ENCODE measurements at regions not wholly inside any gene's neighbourhood (a gene's known extent, or its start where the extent isn't known, plus 50 kb on each side); places are given as distances from the start of the nearest gene placed in this dataset.

- WGBS, 3 donors: 77 to 87% (median 86%) methylated on average over 1 of the region's 1 CpG
- ATAC-seq (no peak), DNase-seq (no peak)
- Histone ChIP-seq H3K36me3 (ENCODE audit: insufficient read depth in 1 of 2, low read depth in 1 of 2) (no peaks in the 10 kb centered on the region), H3K9me3 (peaks cover 26% of the 10 kb centered on the region), H3K4me3 (no peak overlapping the region), H3K4me1 (no peaks in the 10 kb centered on the region), H3K27me3 (ENCODE audit: insufficient read depth in 3 of 3, low read length in 2 of 3) (no peaks in the 10 kb centered on the region), H3K27ac (no peak overlapping the region)
- no peak for TF ChIP-seq CTCF (IDR thresholded peaks at IDR 0.05)
- intact Hi-C loops (cut with DNase I): no loop called here
Observed at GRCh38 chr5:71825992-71826391, 106.9 kb downstream of the CARTPT start.

- no peak for ATAC-seq
- intact Hi-C loops (cut with DNase I): no loop called here
- H3K4me1 ChIP-seq: no peaks in the 10 kb centered on the region
- no peaks in the 10 kb centered on the region for H3K27me3 ChIP-seq (ENCODE audit: insufficient read depth in 3 of 3, low read length in 2 of 3)
- no peak for DNase-seq
- H3K4me3 ChIP-seq: no peak overlapping the region
- H3K9me3 ChIP-seq: peaks cover 12% of the 10 kb centered on the region
- TF ChIP-seq CTCF (IDR thresholded peaks at IDR 0.05): no peak
- 86 to 92% (median 87%) methylated on average over 2 of the region's 2 CpGs for WGBS, 3 donors
- H3K27ac ChIP-seq: no peak overlapping the region
- H3K36me3 ChIP-seq (ENCODE audit: insufficient read depth in 1 of 2, low read depth in 1 of 2): no peaks in the 10 kb centered on the region
Observed at GRCh38 chr5:71828291-71829040, 109.4 kb downstream of the CARTPT start.

GRCh38 chr5:71829206-71829605, 110.1 kb downstream of the CARTPT start:
- Histone ChIP-seq H3K27me3 (ENCODE audit: insufficient read depth in 3 of 3, low read length in 2 of 3) (no peaks in the 10 kb centered on the region), H3K9me3 (peaks cover 12% of the 10 kb centered on the region), H3K27ac (no peak overlapping the region), H3K36me3 (ENCODE audit: insufficient read depth in 1 of 2, low read depth in 1 of 2) (no peaks in the 10 kb centered on the region), H3K4me3 (no peak overlapping the region), H3K4me1 (no peaks in the 10 kb centered on the region)
- TF ChIP-seq CTCF (IDR thresholded peaks at IDR 0.05): no peak
- intact Hi-C loops (cut with DNase I): no loop called here
- ATAC-seq (no peak), DNase-seq (no peak)
- WGBS, 3 donors: 79 to 86% (median 81%) methylated on average over 5 of the region's 5 CpGs

- Histone ChIP-seq H3K27me3 (ENCODE audit: insufficient read depth in 3 of 3, low read length in 2 of 3) (no peaks in the 10 kb centered on the region), H3K36me3 (ENCODE audit: insufficient read depth in 1 of 2, low read depth in 1 of 2) (no peaks in the 10 kb centered on the region), H3K4me3 (no peak overlapping the region), H3K9me3 (peaks cover 7% of the 10 kb centered on the region), H3K27ac (no peak overlapping the region), H3K4me1 (no peaks in the 10 kb centered on the region)
- peak; percentile 61 to 83 for DNase-seq
- no peak for TF ChIP-seq CTCF (IDR thresholded peaks at IDR 0.05)
- intact Hi-C loops (cut with DNase I): no loop called here
- WGBS, 3 donors: 58 to 62% (median 58%) methylated on average over 4 of the region's 4 CpGs
- peak in 3 of 4 donors; percentile 56 to 73 (median 57) for ATAC-seq
Observed at GRCh38 chr5:71830681-71831539, 111.8 kb downstream of the CARTPT start.
